ENCODE measurements at regions not wholly inside any gene's neighbourhood (a gene's known extent, or its start where the extent isn't known, plus 50 kb on each side); places are given as distances from the start of the nearest gene placed in this dataset.
"Not testable (repeated sequence)": the region's sequence is repeated elsewhere in the genome, so short reads cannot be mapped to it uniquely, and the experiment has no call there.

DNA sequence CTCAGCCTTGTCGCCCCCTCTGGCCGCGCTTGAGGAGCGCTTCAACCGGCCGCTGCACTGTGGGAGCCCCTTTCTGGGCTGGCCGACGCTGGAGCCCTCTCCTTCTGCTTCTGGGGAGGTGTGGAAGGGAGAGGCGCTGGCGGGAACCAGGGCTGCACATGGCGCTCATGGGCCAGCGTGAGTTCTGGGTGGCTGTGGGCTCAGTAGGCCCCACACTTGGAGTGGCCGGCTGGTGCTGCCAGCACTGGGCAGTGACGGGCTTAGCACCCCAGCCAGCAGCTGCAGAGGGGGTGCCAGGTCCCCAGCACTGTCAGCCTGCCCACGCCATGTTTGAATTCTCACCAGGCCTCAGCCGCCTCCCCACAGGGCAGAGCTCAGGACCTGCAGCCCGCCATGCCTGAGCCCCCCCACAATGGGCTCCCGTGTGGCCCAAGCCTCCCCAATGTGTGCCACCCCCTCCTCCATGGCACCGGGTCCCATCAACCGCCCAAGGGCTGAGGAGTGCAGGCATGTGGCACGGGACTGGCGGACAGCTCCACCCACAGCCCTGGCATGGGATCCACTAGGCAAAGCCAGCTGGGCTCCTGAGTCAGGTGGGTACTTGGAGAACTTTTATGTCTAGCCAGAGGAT is 615.2 kb downstream of the TRIML1 start:
- DNase-seq: no peak

- no peak for DNase-seq
These were observed 628.3 kb downstream of the TRIML1 start for GRCh38 chr4:188767496-188767895.

DNA sequence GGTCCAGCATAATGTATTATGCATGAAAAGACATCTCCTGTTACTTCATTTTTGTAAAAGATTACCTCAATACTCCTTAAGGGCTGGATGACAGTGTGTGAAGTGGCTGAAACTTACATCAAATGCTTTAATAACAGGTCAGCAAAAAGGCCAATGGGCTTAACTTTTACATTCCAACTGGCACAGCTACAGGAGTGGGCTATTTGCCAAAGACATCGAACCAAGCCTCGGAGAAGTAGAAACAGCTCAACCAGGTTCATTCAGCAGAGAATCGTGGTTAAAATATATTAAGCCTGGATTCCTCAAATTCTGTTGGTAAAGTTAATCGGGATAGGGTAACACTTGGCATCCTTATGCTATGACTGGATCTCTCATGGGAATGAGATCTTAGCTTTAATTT is 639.7 kb downstream of the TRIML1 start:
- DNase-seq: no peak

DNA sequence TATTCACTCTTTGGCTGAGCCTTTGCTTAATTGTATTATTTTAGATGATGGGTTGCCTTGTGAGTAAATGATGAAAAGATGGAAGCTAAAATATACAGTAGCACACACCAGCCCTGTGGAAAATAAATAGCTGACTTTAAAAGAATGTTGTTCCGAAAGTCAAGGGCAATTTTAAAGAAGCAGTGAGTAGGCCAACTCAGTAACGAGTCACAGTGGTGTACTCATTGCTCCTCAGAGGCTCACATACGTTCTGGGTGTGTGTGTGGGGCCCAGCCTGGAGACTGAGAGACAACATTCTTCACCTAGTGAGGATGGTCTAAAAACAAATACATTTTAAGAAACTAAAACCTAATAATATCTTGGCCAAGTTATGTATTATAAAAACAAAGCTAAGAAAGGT is 640.3 kb downstream of the TRIML1 start:
- no peak for DNase-seq

DNA sequence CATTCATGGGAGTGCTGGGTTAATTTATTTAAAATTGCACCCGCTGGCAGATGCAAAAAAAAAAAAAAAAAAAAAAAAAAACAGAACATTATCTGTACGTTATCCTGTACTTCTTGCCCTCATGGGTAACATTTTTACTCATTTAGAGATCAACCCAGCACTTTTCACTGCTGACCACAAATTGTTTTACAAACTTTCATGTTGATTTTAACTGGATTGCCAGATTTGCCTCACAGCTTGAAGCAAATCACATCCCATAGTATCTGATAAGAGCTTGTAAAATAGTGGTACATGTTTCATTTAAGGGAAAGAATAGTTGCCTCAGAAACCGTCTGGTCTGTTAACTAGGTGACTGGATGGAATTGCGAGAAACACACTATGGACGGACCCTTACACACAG is 640.8 kb downstream of the TRIML1 start:
- no peak for DNase-seq

GRCh38 chr4:188780686-188781085 is 641.4 kb downstream of the TRIML1 start:
- DNase-seq: no peak

- no peak for DNase-seq
These were observed 642.4 kb downstream of the TRIML1 start for GRCh38 chr4:188781655-188782054.

GRCh38 chr4:188783175-188783574 is 643.9 kb downstream of the TRIML1 start:
- no peak for DNase-seq

DNA sequence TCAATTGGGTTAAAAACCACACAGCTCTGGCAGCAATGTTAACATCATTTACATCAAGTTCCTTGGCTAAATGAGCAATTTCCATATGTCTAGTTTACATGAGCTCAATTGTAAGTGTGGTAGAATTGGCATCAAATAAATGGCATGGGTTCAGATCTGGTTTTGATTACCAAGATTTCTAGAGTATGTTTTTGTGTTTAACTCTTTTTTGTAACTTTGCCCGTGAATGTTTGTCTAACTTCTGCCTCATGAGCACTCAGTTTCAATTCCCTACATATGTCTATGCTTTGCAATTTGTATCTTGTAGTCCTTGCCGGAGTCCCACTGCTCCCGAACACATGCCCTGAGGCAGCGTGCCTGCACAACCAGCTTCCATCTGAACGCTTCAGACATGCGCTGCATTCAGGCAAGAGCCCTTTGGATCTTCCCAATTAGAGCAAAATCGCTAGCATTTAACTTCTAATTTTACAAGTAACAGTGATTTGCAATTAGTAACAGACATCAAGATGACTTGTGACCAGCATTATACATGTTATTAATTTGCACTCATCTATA is 644.4 kb downstream of the TRIML1 start:
- DNase-seq: no peak

DNA sequence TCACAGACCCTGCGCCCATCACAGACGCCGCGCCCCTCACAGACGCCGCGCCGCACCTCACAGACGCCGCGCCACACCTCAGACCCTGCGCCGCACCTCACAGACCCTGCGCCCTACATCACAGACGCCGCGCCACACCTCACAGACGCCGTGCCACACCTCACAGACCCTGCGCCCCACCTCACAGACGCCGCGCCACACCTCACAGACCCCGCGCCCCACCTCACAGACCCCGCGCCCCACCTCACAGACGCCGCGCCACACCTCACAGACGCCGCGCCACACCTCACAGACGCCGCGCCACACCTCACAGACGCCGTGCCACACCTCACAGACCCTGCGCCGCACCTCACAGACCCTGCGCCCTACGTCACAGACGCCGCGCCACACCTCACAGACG is 657.4 kb downstream of the TRIML1 start:
- DNase-seq: not testable (repeated sequence)

- DNase-seq: not testable (repeated sequence)
These were observed 657.8 kb downstream of the TRIML1 start for GRCh38 chr4:188797011-188797410.

DNA sequence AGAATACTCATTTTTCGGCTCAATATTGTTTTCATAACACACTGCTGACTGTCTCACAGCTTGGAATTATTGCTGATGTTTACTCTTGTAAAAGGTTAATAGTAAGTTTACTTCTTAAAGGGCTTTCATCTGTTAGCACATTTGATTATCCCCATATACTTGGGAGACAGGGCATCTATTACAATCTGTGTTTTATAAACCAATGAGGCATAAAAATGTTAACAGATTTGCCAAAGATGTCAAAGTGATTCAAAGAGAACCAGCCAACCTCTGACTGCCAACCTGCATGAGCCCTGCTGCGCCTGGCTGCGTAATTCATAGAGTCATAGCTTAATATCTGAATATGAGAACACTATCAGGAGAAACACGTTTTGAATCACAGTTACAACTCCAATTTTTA is 665.6 kb downstream of the TRIML1 start:
- no peak for DNase-seq

- DNase-seq: no peak
These were observed 671.9 kb downstream of the TRIML1 start for GRCh38 chr4:188811121-188811520.

GRCh38 chr4:188812644-188813043 is 673.4 kb downstream of the TRIML1 start:
- DNase-seq: no peak

GRCh38 chr4:188818300-188818699 is 679.1 kb downstream of the TRIML1 start:
- no peak for DNase-seq

GRCh38 chr4:188819233-188819632 is 680.0 kb downstream of the TRIML1 start:
- DNase-seq: no peak

- no peak for DNase-seq
These were observed 682.3 kb downstream of the TRIML1 start for GRCh38 chr4:188821500-188821899.

GRCh38 chr4:188822698-188823097 is 683.5 kb downstream of the TRIML1 start:
- no peak for DNase-seq

- DNase-seq: no peak
These were observed 685.3 kb downstream of the TRIML1 start for GRCh38 chr4:188824553-188824952.

- DNase-seq: no peak
These were observed 687.2 kb downstream of the TRIML1 start for GRCh38 chr4:188826393-188826792.

- DNase-seq: no peak
These were observed 700.5 kb downstream of the TRIML1 start for GRCh38 chr4:188839704-188840103.

- DNase-seq: no peak
These were observed 702.3 kb downstream of the TRIML1 start for GRCh38 chr4:188841523-188841922.

GRCh38 chr4:188854436-188854835 is 715.2 kb downstream of the TRIML1 start:
- no peak for DNase-seq

- no peak for DNase-seq
These were observed 719.5 kb downstream of the TRIML1 start for GRCh38 chr4:188858696-188859095.

DNA sequence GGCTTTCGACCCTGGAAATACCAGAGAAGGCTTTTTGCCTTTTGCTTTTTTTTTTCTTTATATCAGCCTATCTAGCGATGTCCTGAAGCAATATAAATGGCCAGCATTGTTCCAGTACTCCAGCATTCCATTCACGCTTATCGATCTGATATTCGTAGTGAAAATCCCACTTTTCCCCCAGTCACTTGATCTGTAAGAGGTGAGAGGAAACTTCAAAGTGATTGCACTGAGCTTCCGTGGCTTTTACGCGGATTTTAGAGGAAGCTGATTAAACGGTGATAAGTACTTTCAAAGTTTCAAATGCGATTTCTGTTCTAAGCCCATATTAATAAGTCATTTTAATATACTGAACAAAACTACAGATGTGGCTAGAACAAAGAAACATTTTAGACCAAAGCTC is 725.5 kb downstream of the TRIML1 start:
- no peak for DNase-seq
